Neural progenitor cell (in vitro differentiated cells): ENCODE measurements at regions not wholly inside any gene's neighbourhood (a gene's known extent, or its start where the extent isn't known, plus 50 kb on each side); places are given as distances from the start of the nearest gene placed in this dataset.

Experiments
- DNase-seq: peaks from one replicate; pipeline ENCODE4 v3.0.0-alpha.2; 2016; ENCODE audit warnings: low spot score
- H2AFZ ChIP-seq: fragments of 200-600 bp; sonication (generic); replicated peaks from 2 replicates; pipeline ENCODE4 v1.6.1; 2016; ENCODE audit warnings: antibody characterized with exemption
- H3F3A ChIP-seq: fragments of 200-600 bp; sonication (generic); 2 replicates; pipeline ENCODE4 v1.6.1; 2016; ENCODE audit warnings: antibody characterized with exemption, low read depth
- H3K27ac ChIP-seq: fragments of 200-600 bp; sonication (generic); 2 replicates; pipeline ENCODE4 v1.5.1; 2016; ENCODE audit warnings: mild to moderate bottlenecking
- H3K27me3 ChIP-seq: fragments of 200-600 bp; sonication (generic); 2 replicates; pipeline ENCODE4 v1.6.1; 2016; ENCODE audit warnings: mild to moderate bottlenecking, moderate library complexity
- H3K36me3 ChIP-seq: fragments of 200-600 bp; sonication (generic); 2 replicates; pipeline ENCODE4 v1.5.1; 2016
- H3K4me1 ChIP-seq: fragments of 200-600 bp; sonication (generic); 2 replicates; pipeline ENCODE4 v1.6.1; 2016; ENCODE audit warnings: mixed run types
- H3K4me2 ChIP-seq: fragments of 200-600 bp; sonication (generic); 2 replicates; pipeline ENCODE4 v1.6.1; 2016
- H3K4me3 ChIP-seq: fragments of 200-600 bp; sonication (generic); 2 replicates; pipeline ENCODE4 v1.5.1; 2016
- H3K79me2 ChIP-seq: fragments of 200-600 bp; sonication (generic); 2 replicates; pipeline ENCODE4 v1.6.1; 2016; ENCODE audit warnings: low read depth
- H3K9ac ChIP-seq: fragments of 200-600 bp; sonication (generic); 2 replicates; pipeline ENCODE4 v1.6.1; 2016
- H3K9me3 ChIP-seq: fragments of 200-600 bp; sonication (generic); 2 replicates; pipeline ENCODE4 v1.5.1; 2016; ENCODE audit warnings: low read depth
- H4K20me1 ChIP-seq: fragments of 200-600 bp; sonication (generic); 2 replicates; pipeline ENCODE4 v1.6.1; 2016; ENCODE audit warnings: low read depth
- H3K27ac Mint-ChIP-seq: 3 replicates; pipeline ENCODE4 v1.8.0; 2021; ENCODE audit warnings: mixed read lengths
- H3K27me3 Mint-ChIP-seq: 2 replicates; pipeline ENCODE4 v1.8.0; 2022; ENCODE audit warnings: low read depth, mild to moderate bottlenecking, inconsistent platforms, moderate library complexity, mixed read lengths; ENCODE audit not compliant: insufficient read depth
- H3K36me3 Mint-ChIP-seq: 3 replicates; pipeline ENCODE4 v1.8.0; 2021; ENCODE audit warnings: mixed read lengths
- H3K4me1 Mint-ChIP-seq: 3 replicates; pipeline ENCODE4 v1.8.0; 2021; ENCODE audit warnings: mixed read lengths
- H3K4me3 Mint-ChIP-seq: 3 replicates; pipeline ENCODE4 v1.8.0; 2021; ENCODE audit warnings: mild to moderate bottlenecking, moderate library complexity, mixed read lengths
- H3K9me3 Mint-ChIP-seq: 3 replicates; pipeline ENCODE4 v1.8.0; 2020; ENCODE audit warnings: mixed read lengths
- EZH2 ChIP-seq: fragments of 200-600 bp; sonication (generic); IDR thresholded peaks from 2 replicates; pipeline ENCODE4 v1.6.1; 2017; ENCODE audit warnings: antibody characterized with exemption, mild to moderate bottlenecking, moderate library complexity
- EZH2phosphoT487 ChIP-seq: fragments of 200-600 bp; sonication (generic); IDR thresholded peaks from 2 replicates; pipeline ENCODE4 v1.6.1; 2017; ENCODE audit warnings: antibody characterized with exemption
- TF ChIP-seq, protein P1 (sequence below): fragments of 200-600 bp; sonication (generic); IDR thresholded peaks from 2 replicates; pipeline ENCODE4 v1.5.1; 2017; ENCODE audit warnings: antibody characterized with exemption, mild to moderate bottlenecking

DNA sequence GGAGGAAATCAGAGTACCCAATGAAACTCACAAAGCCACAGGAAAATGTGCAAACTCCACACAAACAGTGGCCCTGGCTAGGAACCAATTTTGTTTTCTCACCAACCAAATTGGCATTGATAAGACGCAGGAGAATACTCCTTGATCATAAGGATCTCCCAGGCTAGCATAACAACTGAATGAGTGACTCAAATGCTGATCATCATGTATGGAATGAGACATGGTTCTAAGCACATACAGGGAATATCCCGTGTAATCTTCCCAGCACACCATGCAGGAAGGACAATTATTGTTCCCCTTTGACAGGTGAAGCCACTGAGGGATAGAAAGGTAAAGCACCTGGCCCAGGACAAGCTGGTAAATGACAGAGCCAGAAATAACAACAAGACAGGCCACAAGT lies 180.0 kb upstream of the DUSP10 start:
- no peak overlapping the region for H3K27ac ChIP-seq
- H3K4me2 ChIP-seq = no peak overlapping the region
- DNase-seq = no peak

DNA sequence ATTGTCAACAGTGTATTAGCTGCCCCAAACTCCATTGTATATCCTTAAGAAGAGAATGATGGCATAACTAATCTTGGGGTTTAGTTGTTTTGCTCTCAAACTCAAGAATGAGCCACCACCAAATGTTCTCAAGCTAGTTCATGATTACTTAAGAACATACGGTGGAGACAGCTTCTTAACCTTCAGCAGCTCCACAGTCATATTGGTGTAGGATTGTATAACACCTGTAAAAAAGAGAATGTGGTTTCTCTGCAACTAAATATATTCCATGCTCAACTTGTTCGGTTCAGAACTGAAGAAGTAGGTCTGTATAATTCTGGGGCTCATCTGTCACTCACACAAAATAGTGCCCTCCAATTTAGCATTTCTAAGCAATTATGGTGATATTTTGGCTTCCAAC lies 177.9 kb upstream of the DUSP10 start:
- Mint-ChIP-seq H3K36me3 (no peaks in the 10 kb centered on the region), H3K4me1 (no peaks in the 10 kb centered on the region), H3K27me3 (no peaks in the 10 kb centered on the region), H3K4me3 (no peak overlapping the region), H3K27ac (no peak overlapping the region), H3K9me3 (no peaks in the 10 kb centered on the region)
- no peaks in the 10 kb centered on the region for H3K27me3 ChIP-seq
- H3K9ac ChIP-seq = no peak overlapping the region
- H3K4me2 ChIP-seq = no peak overlapping the region
- no peak overlapping the region for H3K27ac ChIP-seq
- H2AFZ ChIP-seq = no peak overlapping the region
- no peaks in the 10 kb centered on the region for H3F3A ChIP-seq
- no peaks in the 10 kb centered on the region for H3K9me3 ChIP-seq
- H4K20me1 ChIP-seq = no peaks in the 10 kb centered on the region
- H3K4me1 ChIP-seq = no peaks in the 10 kb centered on the region
- TF ChIP-seq, protein P1, sequence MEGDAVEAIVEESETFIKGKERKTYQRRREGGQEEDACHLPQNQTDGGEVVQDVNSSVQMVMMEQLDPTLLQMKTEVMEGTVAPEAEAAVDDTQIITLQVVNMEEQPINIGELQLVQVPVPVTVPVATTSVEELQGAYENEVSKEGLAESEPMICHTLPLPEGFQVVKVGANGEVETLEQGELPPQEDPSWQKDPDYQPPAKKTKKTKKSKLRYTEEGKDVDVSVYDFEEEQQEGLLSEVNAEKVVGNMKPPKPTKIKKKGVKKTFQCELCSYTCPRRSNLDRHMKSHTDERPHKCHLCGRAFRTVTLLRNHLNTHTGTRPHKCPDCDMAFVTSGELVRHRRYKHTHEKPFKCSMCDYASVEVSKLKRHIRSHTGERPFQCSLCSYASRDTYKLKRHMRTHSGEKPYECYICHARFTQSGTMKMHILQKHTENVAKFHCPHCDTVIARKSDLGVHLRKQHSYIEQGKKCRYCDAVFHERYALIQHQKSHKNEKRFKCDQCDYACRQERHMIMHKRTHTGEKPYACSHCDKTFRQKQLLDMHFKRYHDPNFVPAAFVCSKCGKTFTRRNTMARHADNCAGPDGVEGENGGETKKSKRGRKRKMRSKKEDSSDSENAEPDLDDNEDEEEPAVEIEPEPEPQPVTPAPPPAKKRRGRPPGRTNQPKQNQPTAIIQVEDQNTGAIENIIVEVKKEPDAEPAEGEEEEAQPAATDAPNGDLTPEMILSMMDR = no peak
- TF ChIP-seq EZH2phosphoT487 = no peak
- no peak for TF ChIP-seq EZH2
- DNase-seq = no peak
- H3K79me2 ChIP-seq = no peaks in the 10 kb centered on the region
- H3K36me3 ChIP-seq = no peaks in the 10 kb centered on the region
- H3K4me3 ChIP-seq = no peak overlapping the region

More for the DNA sequence above, 180.0 kb upstream of the DUSP10 start:
- Histone ChIP-seq H3K4me3 (no peak overlapping the region), H3K9me3 (no peaks in the 10 kb centered on the region), H3K9ac (no peak overlapping the region), H3K36me3 (no peaks in the 10 kb centered on the region), H3K79me2 (no peaks in the 10 kb centered on the region), H2AFZ (no peak overlapping the region), H3F3A (no peaks in the 10 kb centered on the region), H3K27me3 (no peaks in the 10 kb centered on the region), H4K20me1 (no peaks in the 10 kb centered on the region), H3K4me1 (no peaks in the 10 kb centered on the region)
- Mint-ChIP-seq H3K27ac (no peak overlapping the region), H3K36me3 (no peaks in the 10 kb centered on the region), H3K9me3 (no peaks in the 10 kb centered on the region), H3K4me3 (no peak overlapping the region), H3K4me1 (no peaks in the 10 kb centered on the region), H3K27me3 (no peaks in the 10 kb centered on the region)
- TF ChIP-seq, protein P1 = no peak
- TF ChIP-seq EZH2 (no peak), EZH2phosphoT487 (no peak)

DNA sequence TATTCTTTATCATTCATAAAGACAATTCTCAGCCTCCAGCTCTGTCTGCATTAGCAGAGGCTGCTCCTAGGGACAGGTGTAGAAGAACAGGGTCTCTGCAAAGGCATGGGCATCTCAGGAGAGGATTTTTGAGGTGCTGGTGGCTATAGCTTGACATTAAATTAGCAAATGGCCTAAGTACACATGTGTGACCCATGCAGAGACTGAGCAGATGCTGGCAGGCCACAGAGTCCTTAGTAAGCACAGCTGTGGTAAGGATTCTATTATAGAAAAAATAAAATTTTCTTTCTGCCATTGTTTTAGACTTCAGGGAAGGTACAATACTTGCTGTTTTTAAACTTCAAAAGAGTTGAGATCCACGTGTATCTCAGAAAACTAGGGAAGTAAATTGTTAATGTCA lies 177.5 kb upstream of the DUSP10 start:
- no peaks in the 10 kb centered on the region for H3K27me3 Mint-ChIP-seq
- H4K20me1 ChIP-seq = no peaks in the 10 kb centered on the region
- TF ChIP-seq EZH2 = no peak
- TF ChIP-seq, protein P1 = no peak
- TF ChIP-seq EZH2phosphoT487 = no peak
- H3K4me3 Mint-ChIP-seq = no peak overlapping the region
- no peaks in the 10 kb centered on the region for H3K36me3 ChIP-seq
- H3F3A ChIP-seq = no peaks in the 10 kb centered on the region
- H2AFZ ChIP-seq = no peak overlapping the region
- H3K27ac ChIP-seq = no peak overlapping the region
- H3K27me3 ChIP-seq = no peaks in the 10 kb centered on the region
- no peaks in the 10 kb centered on the region for H3K4me1 ChIP-seq
- no peak overlapping the region for H3K4me2 ChIP-seq
- no peaks in the 10 kb centered on the region for H3K9me3 Mint-ChIP-seq
- H3K27ac Mint-ChIP-seq = no peak overlapping the region
- H3K9ac ChIP-seq = no peak overlapping the region
- no peaks in the 10 kb centered on the region for H3K4me1 Mint-ChIP-seq
- H3K4me3 ChIP-seq = no peak overlapping the region
- no peaks in the 10 kb centered on the region for H3K36me3 Mint-ChIP-seq
- no peaks in the 10 kb centered on the region for H3K9me3 ChIP-seq
- H3K79me2 ChIP-seq = no peaks in the 10 kb centered on the region
- no peak for DNase-seq

DNA sequence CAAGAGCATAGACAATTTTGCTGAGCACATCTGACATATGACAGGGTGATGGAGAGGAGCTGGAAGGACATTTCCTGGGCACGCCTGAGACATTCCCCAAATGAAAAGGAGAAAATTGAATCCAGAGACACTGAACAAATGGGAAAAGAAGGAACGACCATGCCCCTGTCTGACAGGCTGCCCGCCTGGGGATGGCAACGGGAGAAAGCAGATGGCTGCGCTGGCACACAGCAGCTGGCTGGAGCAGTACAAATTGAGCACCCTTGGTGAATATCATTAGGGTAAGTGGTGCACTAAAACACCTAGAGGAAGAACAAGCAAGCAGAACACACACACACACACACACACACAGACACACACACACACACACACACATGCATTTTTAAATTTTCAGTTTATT lies 174.3 kb upstream of the DUSP10 start:
- Mint-ChIP-seq H3K4me1 (no peaks in the 10 kb centered on the region), H3K36me3 (no peaks in the 10 kb centered on the region), H3K9me3 (no peaks in the 10 kb centered on the region), H3K4me3 (no peak overlapping the region), H3K27ac (no peak overlapping the region), H3K27me3 (no peaks in the 10 kb centered on the region)
- Histone ChIP-seq H3F3A (no peaks in the 10 kb centered on the region), H4K20me1 (no peaks in the 10 kb centered on the region), H3K4me3 (no peak overlapping the region), H3K36me3 (no peaks in the 10 kb centered on the region), H3K4me2 (no peak overlapping the region), H3K27ac (no peak overlapping the region), H3K9ac (no peak overlapping the region), H2AFZ (no peak overlapping the region), H3K4me1 (no peaks in the 10 kb centered on the region), H3K27me3 (no peaks in the 10 kb centered on the region), H3K9me3 (no peaks in the 10 kb centered on the region), H3K79me2 (no peaks in the 10 kb centered on the region)
- DNase-seq = no peak
- TF ChIP-seq EZH2phosphoT487 (no peak), EZH2 (no peak)
- TF ChIP-seq, protein P1 = no peak
